ENCODE measurements at regions not wholly inside any gene's neighbourhood (a gene's known extent, or its start where the extent isn't known, plus 50 kb on each side); places are given as distances from the start of the nearest gene placed in this dataset.

- no peak for TF ChIP-seq MYC (IDR thresholded peaks at IDR 0.05; ENCODE audit: low read depth, low read length)
- TF ChIP-seq CTCF (IDR thresholded peaks at IDR 0.05; ENCODE audit: low read depth, low read length) = no peak
- no peak for TF ChIP-seq POLR2A (IDR thresholded peaks at IDR 0.05; ENCODE audit: extremely low read depth, insufficient read length)
- TF ChIP-seq MAX (IDR thresholded peaks at IDR 0.05; ENCODE audit: low read depth, low read length) = no peak
- no peak overlapping the region for H3K4me3 ChIP-seq (ENCODE audit: low read depth, low read length)
- no peak for DNase-seq (ENCODE audit: low read depth)
These were observed 74.1 kb downstream of the SLC35B3 start for GRCh38 chr6:8361259-8361658.

- H3K4me3 ChIP-seq (ENCODE audit: low read depth, low read length) = no peak overlapping the region
- DNase-seq (ENCODE audit: low read depth) = no peak
- TF ChIP-seq MAX (IDR thresholded peaks at IDR 0.05; ENCODE audit: low read depth, low read length) (no peak), CTCF (IDR thresholded peaks at IDR 0.05; ENCODE audit: low read depth, low read length) (no peak), MYC (IDR thresholded peaks at IDR 0.05; ENCODE audit: low read depth, low read length) (no peak), POLR2A (IDR thresholded peaks at IDR 0.05; ENCODE audit: extremely low read depth, insufficient read length) (no peak)
These were observed 82.4 kb downstream of the SLC35B3 start for GRCh38 chr6:8352966-8353340.

GRCh38 chr6:8352335-8352965, 82.9 kb downstream of the SLC35B3 start:
- TF ChIP-seq POLR2A (IDR thresholded peaks at IDR 0.05; ENCODE audit: extremely low read depth, insufficient read length) (no peak), CTCF (IDR thresholded peaks at IDR 0.05; ENCODE audit: low read depth, low read length) (no peak), MAX (IDR thresholded peaks at IDR 0.05; ENCODE audit: low read depth, low read length) (no peak), MYC (IDR thresholded peaks at IDR 0.05; ENCODE audit: low read depth, low read length) (no peak)
- no peak for DNase-seq (ENCODE audit: low read depth)
- H3K4me3 ChIP-seq (ENCODE audit: low read depth, low read length) = no peak overlapping the region

- no peak overlapping the region for H3K4me3 ChIP-seq (ENCODE audit: low read depth, low read length)
- TF ChIP-seq CTCF (IDR thresholded peaks at IDR 0.05; ENCODE audit: low read depth, low read length) (no peak), MAX (IDR thresholded peaks at IDR 0.05; ENCODE audit: low read depth, low read length) (no peak)
- DNase-seq (ENCODE audit: low read depth) = no peak
These were observed 91.7 kb downstream of the SLC35B3 start for GRCh38 chr6:8343600-8343999.

- DNase-seq (ENCODE audit: low read depth) = no peak
- H3K4me3 ChIP-seq (ENCODE audit: low read depth, low read length) = no peak overlapping the region
- TF ChIP-seq POLR2A (IDR thresholded peaks at IDR 0.05; ENCODE audit: extremely low read depth, insufficient read length) = no peak
- no peak for TF ChIP-seq MYC (IDR thresholded peaks at IDR 0.05; ENCODE audit: low read depth, low read length)
- no peak for TF ChIP-seq CTCF (IDR thresholded peaks at IDR 0.05; ENCODE audit: low read depth, low read length)
- no peak for TF ChIP-seq MAX (IDR thresholded peaks at IDR 0.05; ENCODE audit: low read depth, low read length)
These were observed 93.0 kb downstream of the SLC35B3 start for GRCh38 chr6:8342241-8342819.
